HUDEP-2 (cell line): ENCODE measurements at regions not wholly inside any gene's neighbourhood (a gene's known extent, or its start where the extent isn't known, plus 50 kb on each side); places are given as distances from the start of the nearest gene placed in this dataset.
"Not testable (repeated sequence)": the region's sequence is repeated elsewhere in the genome, so short reads cannot be mapped to it uniquely, and the experiment has no call there.

Experiments
- DNase-seq, 76 experiments: peaks; one replicate each; lab custom pipeline; 2025; ENCODE audit not compliant: unreplicated experiment in 76 of 76; lab: John Stamatoyannopoulos, UW

- DNase-seq, result not testable (repeated sequence)
Observed at GRCh38 chr2:132317026-132317680, 99.5 kb upstream of the GPR39 start.

- DNase-seq, result not testable (repeated sequence)
Observed at GRCh38 chr2:132318481-132318880, 98.1 kb upstream of the GPR39 start.

- not testable (repeated sequence) for DNase-seq
Observed at GRCh38 chr2:132324005-132324404, 92.6 kb upstream of the GPR39 start.

- not testable (repeated sequence) for DNase-seq
Observed at GRCh38 chr2:132332345-132333033, 84.1 kb upstream of the GPR39 start.

GRCh38 chr2:132337135-132337534 is 79.5 kb upstream of the GPR39 start:
- not testable (repeated sequence) for DNase-seq

GRCh38 chr2:132337844-132338243 is 78.8 kb upstream of the GPR39 start:
- DNase-seq, result not testable (repeated sequence)

- DNase-seq, result peak in 1 of 76 experiments; percentile 1
Observed at GRCh38 chr2:132347041-132347780, 69.4 kb upstream of the GPR39 start.

- DNase-seq, result peak in 4 of 76 experiments; percentile 0 to 3 (median 0)
Observed at GRCh38 chr2:132349092-132349687, 67.4 kb upstream of the GPR39 start.

- DNase-seq, result not testable (repeated sequence)
Observed at GRCh38 chr2:132351668-132352067, 64.9 kb upstream of the GPR39 start.

GRCh38 chr2:132352481-132353001 is 64.1 kb upstream of the GPR39 start:
- DNase-seq, result not testable (repeated sequence)

GRCh38 chr2:132353380-132353779 is 63.2 kb upstream of the GPR39 start:
- not testable (repeated sequence) for DNase-seq

- not testable (repeated sequence) for DNase-seq
Observed at GRCh38 chr2:132360964-132361363, 55.6 kb upstream of the GPR39 start.

GRCh38 chr2:132361498-132361897 is 55.1 kb upstream of the GPR39 start:
- not testable (repeated sequence) for DNase-seq

- DNase-seq, result not testable (repeated sequence)
Observed at GRCh38 chr2:132363352-132363751, 53.3 kb upstream of the GPR39 start.

GRCh38 chr2:132365963-132366362 is 50.6 kb upstream of the GPR39 start:
- DNase-seq, result not testable (repeated sequence)

GRCh38 chr2:132366421-132367180 is 50.0 kb upstream of the GPR39 start:
- DNase-seq, result no peak
